HL-60 (cell line): ENCODE measurements at regions not wholly inside any gene's neighbourhood (a gene's known extent, or its start where the extent isn't known, plus 50 kb on each side); places are given as distances from the start of the nearest gene placed in this dataset.

Experiments
- GABPA ChIP-seq: IDR thresholded peaks from 2 replicates; pipeline ENCODE4 v1.6.1; 2012; ENCODE audit warnings: low read depth
- POLR2AphosphoS5 ChIP-seq: IDR thresholded peaks from 2 replicates; pipeline ENCODE4 v1.6.1; 2012; ENCODE audit warnings: low read depth
- REST ChIP-seq: IDR thresholded peaks from 2 replicates; pipeline ENCODE4 v1.6.1; 2012; ENCODE audit warnings: low read depth; ENCODE audit not compliant: insufficient replicate concordance
- TF ChIP-seq, protein P1 (sequence below): IDR thresholded peaks from one replicate; pipeline ENCODE4 v1.5.1; 2011; ENCODE audit warnings: low read length, control low read depth, inconsistent platforms; ENCODE audit not compliant: insufficient read depth

DNA sequence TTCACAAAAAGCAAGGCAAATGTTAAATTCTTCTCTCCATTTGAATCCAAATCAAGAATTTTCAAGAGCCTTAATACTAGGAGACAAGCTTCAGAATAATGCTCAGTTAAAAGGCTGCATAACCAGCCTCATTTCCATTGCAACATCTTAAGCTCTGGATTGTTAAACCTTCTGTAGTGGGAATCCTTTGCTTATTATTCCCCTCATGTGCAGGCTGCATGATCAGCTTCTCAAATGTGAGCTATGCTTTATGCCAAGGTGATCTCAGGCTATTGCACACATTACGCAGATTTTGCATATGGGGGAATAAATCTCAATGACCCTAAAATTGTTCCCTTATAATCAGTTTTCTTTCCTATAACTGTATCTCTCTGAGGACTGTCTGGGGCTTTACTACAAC, 71.7 kb upstream of the CCDC196 start:
- TF ChIP-seq, protein P1, sequence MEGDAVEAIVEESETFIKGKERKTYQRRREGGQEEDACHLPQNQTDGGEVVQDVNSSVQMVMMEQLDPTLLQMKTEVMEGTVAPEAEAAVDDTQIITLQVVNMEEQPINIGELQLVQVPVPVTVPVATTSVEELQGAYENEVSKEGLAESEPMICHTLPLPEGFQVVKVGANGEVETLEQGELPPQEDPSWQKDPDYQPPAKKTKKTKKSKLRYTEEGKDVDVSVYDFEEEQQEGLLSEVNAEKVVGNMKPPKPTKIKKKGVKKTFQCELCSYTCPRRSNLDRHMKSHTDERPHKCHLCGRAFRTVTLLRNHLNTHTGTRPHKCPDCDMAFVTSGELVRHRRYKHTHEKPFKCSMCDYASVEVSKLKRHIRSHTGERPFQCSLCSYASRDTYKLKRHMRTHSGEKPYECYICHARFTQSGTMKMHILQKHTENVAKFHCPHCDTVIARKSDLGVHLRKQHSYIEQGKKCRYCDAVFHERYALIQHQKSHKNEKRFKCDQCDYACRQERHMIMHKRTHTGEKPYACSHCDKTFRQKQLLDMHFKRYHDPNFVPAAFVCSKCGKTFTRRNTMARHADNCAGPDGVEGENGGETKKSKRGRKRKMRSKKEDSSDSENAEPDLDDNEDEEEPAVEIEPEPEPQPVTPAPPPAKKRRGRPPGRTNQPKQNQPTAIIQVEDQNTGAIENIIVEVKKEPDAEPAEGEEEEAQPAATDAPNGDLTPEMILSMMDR, result no peak
- TF ChIP-seq POLR2AphosphoS5 (no peak), GABPA (no peak), REST (no peak)
